Cardiac muscle cell (in vitro differentiated cells and primary cell): ENCODE measurements at regions not wholly inside any gene's neighbourhood (a gene's known extent, or its start where the extent isn't known, plus 50 kb on each side); places are given as distances from the start of the nearest gene placed in this dataset.

Source experiments
- DNase-seq, 2 donors: peaks; one replicate each; pipeline versions ENCODE4 v3.0.0 to v3.0.0-alpha.2; 2010 to 2017; ENCODE audit warnings: low read depth in 1 of 2, low spot score in 1 of 2
- H3K27ac ChIP-seq: fragments of 200-600 bp; sonication (generic); 2 replicates; pipeline ENCODE4 v1.5.1; 2016
- H3K27me3 ChIP-seq: fragments of 200-600 bp; sonication (generic); 2 replicates; pipeline ENCODE4 v1.6.0; 2016; ENCODE audit warnings: control low read depth
- H3K36me3 ChIP-seq: fragments of 200-600 bp; sonication (generic); 2 replicates; pipeline ENCODE4 v1.5.1; 2016; ENCODE audit warnings: control low read depth
- H3K4me1 ChIP-seq: fragments of 200-600 bp; sonication (generic); 2 replicates; pipeline ENCODE4 v1.8.1; 2017; ENCODE audit warnings: low read depth, mild to moderate bottlenecking, mixed run types
- H3K4me3 ChIP-seq: fragments of 200-600 bp; sonication (generic); 2 replicates; pipeline ENCODE4 v1.5.1; 2016; ENCODE audit warnings: mild to moderate bottlenecking
- H3K9me3 ChIP-seq: fragments of 200-600 bp; sonication (generic); 2 replicates; pipeline ENCODE4 v1.5.1; 2017; ENCODE audit warnings: low read depth, mild to moderate bottlenecking, control low read depth
- TF ChIP-seq, protein P1 (sequence below): IDR thresholded peaks from 2 replicates; pipeline ENCODE4 v1.5.1; 2012; ENCODE audit warnings: low read depth, mild to moderate bottlenecking, low read length

DNA sequence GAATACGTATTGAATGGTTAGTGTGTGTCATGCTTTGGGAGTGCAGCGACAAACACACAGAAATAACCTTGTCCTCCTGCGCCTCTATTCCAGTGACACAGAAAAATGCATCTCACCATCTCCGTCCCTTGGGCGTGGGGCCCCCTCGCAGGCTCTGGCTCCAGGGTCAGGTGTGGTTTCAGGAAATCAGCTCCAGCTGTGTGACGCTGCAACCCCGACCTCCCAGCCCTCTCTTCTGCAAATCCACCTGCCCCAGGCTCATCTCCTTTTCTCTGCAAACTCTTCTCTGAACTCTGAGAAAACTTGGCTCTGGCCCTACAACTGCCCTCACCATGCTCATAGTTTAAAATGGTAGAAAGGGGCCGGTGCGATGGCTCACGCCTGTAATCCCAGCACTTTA is 51.3 kb upstream of the ZNF536 start:
- TF ChIP-seq, protein P1, sequence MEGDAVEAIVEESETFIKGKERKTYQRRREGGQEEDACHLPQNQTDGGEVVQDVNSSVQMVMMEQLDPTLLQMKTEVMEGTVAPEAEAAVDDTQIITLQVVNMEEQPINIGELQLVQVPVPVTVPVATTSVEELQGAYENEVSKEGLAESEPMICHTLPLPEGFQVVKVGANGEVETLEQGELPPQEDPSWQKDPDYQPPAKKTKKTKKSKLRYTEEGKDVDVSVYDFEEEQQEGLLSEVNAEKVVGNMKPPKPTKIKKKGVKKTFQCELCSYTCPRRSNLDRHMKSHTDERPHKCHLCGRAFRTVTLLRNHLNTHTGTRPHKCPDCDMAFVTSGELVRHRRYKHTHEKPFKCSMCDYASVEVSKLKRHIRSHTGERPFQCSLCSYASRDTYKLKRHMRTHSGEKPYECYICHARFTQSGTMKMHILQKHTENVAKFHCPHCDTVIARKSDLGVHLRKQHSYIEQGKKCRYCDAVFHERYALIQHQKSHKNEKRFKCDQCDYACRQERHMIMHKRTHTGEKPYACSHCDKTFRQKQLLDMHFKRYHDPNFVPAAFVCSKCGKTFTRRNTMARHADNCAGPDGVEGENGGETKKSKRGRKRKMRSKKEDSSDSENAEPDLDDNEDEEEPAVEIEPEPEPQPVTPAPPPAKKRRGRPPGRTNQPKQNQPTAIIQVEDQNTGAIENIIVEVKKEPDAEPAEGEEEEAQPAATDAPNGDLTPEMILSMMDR: no peak
- Histone ChIP-seq H3K27me3 (no peaks in the 10 kb centered on the region), H3K4me1 (no peaks in the 10 kb centered on the region), H3K36me3 (no peaks in the 10 kb centered on the region), H3K9me3 (no peaks in the 10 kb centered on the region), H3K27ac (no peak overlapping the region), H3K4me3 (no peak overlapping the region)
- DNase-seq: no peak
